Fibroblast of villous mesenchyme (primary cell): ENCODE measurements at regions not wholly inside any gene's neighbourhood (a gene's known extent, or its start where the extent isn't known, plus 50 kb on each side); places are given as distances from the start of the nearest gene placed in this dataset.

Experiments used
- DNase-seq: peaks from one replicate; pipeline ENCODE4 v3.0.0-alpha.2; 2010; ENCODE audit warnings: low read depth
- H3K4me3 ChIP-seq: 2 replicates; pipeline ENCODE4 v1.5.1; 2011; ENCODE audit warnings: low read depth, mild to moderate bottlenecking, low read length
- TF ChIP-seq, protein P1 (sequence below): IDR thresholded peaks from 2 replicates; pipeline ENCODE4 v1.5.1; 2012; ENCODE audit warnings: low read depth, mild to moderate bottlenecking, low read length; ENCODE audit not compliant: insufficient read depth

- TF ChIP-seq, protein P1, sequence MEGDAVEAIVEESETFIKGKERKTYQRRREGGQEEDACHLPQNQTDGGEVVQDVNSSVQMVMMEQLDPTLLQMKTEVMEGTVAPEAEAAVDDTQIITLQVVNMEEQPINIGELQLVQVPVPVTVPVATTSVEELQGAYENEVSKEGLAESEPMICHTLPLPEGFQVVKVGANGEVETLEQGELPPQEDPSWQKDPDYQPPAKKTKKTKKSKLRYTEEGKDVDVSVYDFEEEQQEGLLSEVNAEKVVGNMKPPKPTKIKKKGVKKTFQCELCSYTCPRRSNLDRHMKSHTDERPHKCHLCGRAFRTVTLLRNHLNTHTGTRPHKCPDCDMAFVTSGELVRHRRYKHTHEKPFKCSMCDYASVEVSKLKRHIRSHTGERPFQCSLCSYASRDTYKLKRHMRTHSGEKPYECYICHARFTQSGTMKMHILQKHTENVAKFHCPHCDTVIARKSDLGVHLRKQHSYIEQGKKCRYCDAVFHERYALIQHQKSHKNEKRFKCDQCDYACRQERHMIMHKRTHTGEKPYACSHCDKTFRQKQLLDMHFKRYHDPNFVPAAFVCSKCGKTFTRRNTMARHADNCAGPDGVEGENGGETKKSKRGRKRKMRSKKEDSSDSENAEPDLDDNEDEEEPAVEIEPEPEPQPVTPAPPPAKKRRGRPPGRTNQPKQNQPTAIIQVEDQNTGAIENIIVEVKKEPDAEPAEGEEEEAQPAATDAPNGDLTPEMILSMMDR: no peak
- no peak overlapping the region for H3K4me3 ChIP-seq
- no peak for DNase-seq
Measured at GRCh38 chr16:80046848-80047247, 446.3 kb upstream of the MAF start.

- DNase-seq: no peak
- TF ChIP-seq, protein P1: no peak
- H3K4me3 ChIP-seq: no peak overlapping the region
Measured at GRCh38 chr16:80046261-80046660, 445.7 kb upstream of the MAF start.

GRCh38 chr16:80045861-80046260 is 445.3 kb upstream of the MAF start:
- DNase-seq: no peak
- no peak overlapping the region for H3K4me3 ChIP-seq
- TF ChIP-seq, protein P1: no peak

DNA sequence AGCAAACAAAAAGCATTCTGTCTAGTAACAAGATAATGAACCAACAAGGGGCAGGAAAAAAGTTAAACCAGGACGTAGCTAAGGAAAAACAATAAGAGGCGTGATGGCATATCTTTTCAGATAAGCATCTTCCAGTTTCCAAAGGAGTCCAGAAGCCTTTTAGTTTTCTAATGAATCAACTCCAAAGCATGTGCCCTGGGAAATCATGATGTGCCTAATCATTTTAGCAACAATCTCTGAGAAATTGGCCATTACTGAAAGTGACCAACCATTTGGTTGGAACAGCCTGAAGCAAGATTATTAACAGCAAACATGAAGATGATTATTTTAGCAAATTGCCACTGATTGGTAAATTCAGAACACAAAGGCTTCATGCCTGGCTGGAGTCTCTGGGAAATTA is 440.9 kb upstream of the MAF start:
- DNase-seq: no peak

DNA sequence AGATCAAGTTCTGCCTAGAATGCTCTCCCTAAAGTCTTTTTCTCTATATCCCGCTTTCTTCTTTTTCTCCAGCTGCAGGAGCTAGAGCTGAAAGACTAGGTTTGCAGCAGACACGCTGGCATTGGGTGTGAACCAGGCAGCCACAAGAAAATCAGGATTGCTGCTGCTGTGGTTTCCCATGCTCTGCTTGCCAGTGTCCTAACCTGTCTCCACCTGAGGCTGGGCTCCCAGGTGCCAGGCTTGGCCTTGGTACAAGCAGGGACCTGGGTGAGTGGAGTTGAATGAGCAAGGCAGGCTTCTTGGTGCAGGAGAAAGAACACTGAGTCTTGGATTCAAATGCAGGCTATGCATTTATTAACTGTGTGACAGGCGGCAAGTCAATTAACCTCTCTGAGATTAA is 440.3 kb upstream of the MAF start:
- H3K4me3 ChIP-seq: no peak overlapping the region
- no peak for DNase-seq
- TF ChIP-seq, protein P1: no peak

More for the DNA sequence above, 440.9 kb upstream of the MAF start:
- no peak overlapping the region for H3K4me3 ChIP-seq
- TF ChIP-seq, protein P1: no peak

GRCh38 chr16:80040413-80040812 is 439.9 kb upstream of the MAF start:
- no peak overlapping the region for H3K4me3 ChIP-seq
- TF ChIP-seq, protein P1: no peak

DNA sequence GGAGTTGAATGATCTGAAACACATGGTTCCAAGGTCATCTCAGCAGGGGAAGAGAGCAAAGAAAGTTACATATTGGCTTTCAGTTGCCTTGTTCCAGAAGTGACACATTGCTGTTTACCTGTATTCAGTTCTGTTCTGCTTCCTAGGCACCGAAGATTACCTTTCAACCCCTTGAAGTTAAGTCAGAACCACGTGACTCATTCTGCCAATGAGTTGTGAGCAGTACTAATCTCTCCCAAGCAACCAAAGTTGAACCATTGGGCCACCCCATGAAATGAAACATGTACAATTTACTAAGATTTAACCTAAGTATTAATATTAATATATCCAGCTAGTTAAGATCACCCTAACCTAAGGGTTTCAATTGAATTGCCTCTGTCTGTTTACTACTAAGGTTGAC is 439.2 kb upstream of the MAF start:
- TF ChIP-seq, protein P1: no peak
- no peak overlapping the region for H3K4me3 ChIP-seq
- no peak for DNase-seq

More at GRCh38 chr16:80040413-80040812, 439.9 kb upstream of the MAF start:
- DNase-seq: no peak
